A673 (cell line): ENCODE measurements at regions not wholly inside any gene's neighbourhood (a gene's known extent, or its start where the extent isn't known, plus 50 kb on each side); places are given as distances from the start of the nearest gene placed in this dataset.

ENCODE experiments used
- CTCF ChIP-seq: fragments of 300-800, 200-600 bp; sonication (generic); conservative IDR thresholded peaks from 2 replicates; pipeline ENCODE4 v1.5.1; 2017; ENCODE audit warnings: low read depth, mild to moderate bottlenecking, antibody characterized with exemption, low read length, moderate library complexity, mixed read lengths
- EZH2 ChIP-seq: fragments of 200-600 bp; sonication (generic); IDR thresholded peaks from 2 replicates; pipeline ENCODE4 v1.6.1; 2017; ENCODE audit warnings: borderline replicate concordance, low read depth, mild to moderate bottlenecking, mixed read lengths, antibody characterized with exemption, low read length; ENCODE audit not compliant: poor library complexity, severe bottlenecking

DNA sequence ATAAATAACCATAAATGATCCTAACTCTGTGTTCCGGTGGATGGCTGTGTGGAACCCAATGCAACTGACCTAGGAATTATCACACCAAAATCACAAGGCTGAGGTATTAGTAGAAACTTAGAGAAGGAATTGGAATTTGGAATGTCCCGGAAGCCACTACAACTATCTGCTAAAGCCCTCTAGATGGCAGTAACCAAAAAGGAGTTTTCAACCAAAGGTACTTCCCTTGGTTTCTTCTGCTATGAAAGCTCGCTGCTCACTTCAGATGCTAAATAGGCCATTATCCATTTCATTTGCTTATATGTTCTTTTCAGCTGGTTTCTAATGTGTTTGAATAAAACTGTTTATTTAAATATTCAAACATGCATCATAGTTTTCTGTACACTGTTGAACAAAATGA lies 1589.1 kb upstream of the SPRY2 start:
- TF ChIP-seq CTCF (peak; percentile 55), EZH2 (no peak)
